ENCODE measurements at regions not wholly inside any gene's neighbourhood (a gene's known extent, or its start where the extent isn't known, plus 50 kb on each side); places are given as distances from the start of the nearest gene placed in this dataset.

DNA sequence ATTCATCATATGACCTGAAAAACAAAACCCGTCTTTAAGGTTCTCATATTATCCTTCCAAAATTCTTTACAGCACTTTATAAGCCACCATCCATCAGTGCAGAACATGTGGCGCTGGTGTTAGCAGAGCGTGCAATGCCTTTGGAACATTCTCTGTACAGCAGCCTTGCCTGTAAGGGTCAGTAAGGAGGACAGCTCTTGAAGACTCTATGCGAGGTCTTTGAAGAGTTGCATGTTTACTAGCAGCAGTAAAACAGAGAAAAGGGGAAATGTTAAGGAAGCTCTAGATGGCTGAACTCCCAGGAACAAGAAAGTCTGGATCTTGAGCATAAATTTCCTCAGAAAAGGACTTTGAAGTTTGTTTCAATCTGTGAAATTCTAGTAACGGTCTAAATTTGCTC, 365.6 kb downstream of the DUSP10 start:
- no peak for TF ChIP-seq ZC3H10 (CRISPR knock-in tag; IDR thresholded peaks at IDR 0.05)
- TF ChIP-seq ZFP30 (CRISPR knock-in tag; IDR thresholded peaks at IDR 0.05) = no peak
- no peak for TF ChIP-seq ESRRG (CRISPR knock-in tag; IDR thresholded peaks at IDR 0.05)
- TF ChIP-seq CSDC2 (CRISPR knock-in tag; IDR thresholded peaks at IDR 0.05) = no peak
- TF ChIP-seq RARB (CRISPR knock-in tag; IDR thresholded peaks at IDR 0.05) = no peak
- no peak for TF ChIP-seq ZFP3 (CRISPR knock-in tag; IDR thresholded peaks at IDR 0.05)
- TF ChIP-seq, protein P1, sequence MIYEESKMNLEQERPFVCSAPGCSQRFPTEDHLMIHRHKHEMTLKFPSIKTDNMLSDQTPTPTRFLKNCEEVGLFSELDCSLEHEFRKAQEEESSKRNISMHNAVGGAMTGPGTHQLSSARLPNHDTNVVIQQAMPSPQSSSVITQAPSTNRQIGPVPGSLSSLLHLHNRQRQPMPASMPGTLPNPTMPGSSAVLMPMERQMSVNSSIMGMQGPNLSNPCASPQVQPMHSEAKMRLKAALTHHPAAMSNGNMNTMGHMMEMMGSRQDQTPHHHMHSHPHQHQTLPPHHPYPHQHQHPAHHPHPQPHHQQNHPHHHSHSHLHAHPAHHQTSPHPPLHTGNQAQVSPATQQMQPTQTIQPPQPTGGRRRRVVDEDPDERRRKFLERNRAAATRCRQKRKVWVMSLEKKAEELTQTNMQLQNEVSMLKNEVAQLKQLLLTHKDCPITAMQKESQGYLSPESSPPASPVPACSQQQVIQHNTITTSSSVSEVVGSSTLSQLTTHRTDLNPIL (CRISPR knock-in tag; IDR thresholded peaks at IDR 0.05; ENCODE audit: low read depth) = no peak
- no peak for TF ChIP-seq ARNTL (CRISPR knock-in tag; IDR thresholded peaks at IDR 0.05; ENCODE audit: borderline replicate concordance, low read depth)
- TF ChIP-seq GLIS3 (CRISPR knock-in tag; IDR thresholded peaks at IDR 0.05) = no peak
- no peak for TF ChIP-seq TCF4 (CRISPR knock-in tag; IDR thresholded peaks at IDR 0.05; ENCODE audit: borderline replicate concordance)
- no peak for TF ChIP-seq PATZ1 (CRISPR knock-in tag; IDR thresholded peaks at IDR 0.05; ENCODE audit: borderline replicate concordance)
- TF ChIP-seq PPARA (CRISPR knock-in tag; IDR thresholded peaks at IDR 0.05; ENCODE audit: borderline replicate concordance) = no peak
- TF ChIP-seq ZNF70 (CRISPR knock-in tag; IDR thresholded peaks at IDR 0.05) = no peak
- TF ChIP-seq POU6F1 (CRISPR knock-in tag; IDR thresholded peaks at IDR 0.05; ENCODE audit: borderline replicate concordance, low read depth) = no peak
